GM18909 (cell line): ENCODE measurements at regions not wholly inside any gene's neighbourhood (a gene's known extent, or its start where the extent isn't known, plus 50 kb on each side); places are given as distances from the start of the nearest gene placed in this dataset.

Source experiments
- ATAC-seq: cut with Tn5 transposase; IDR thresholded peaks from one replicate; pipeline ENCODE4 v1.9.1; 2021; ENCODE audit warnings: mild to moderate bottlenecking; ENCODE audit not compliant: unreplicated experiment, poor library complexity

GRCh38 chr4:20351360-20352162, 99.9 kb downstream of the SLIT2 start:
- ATAC-seq, result no peak

- ATAC-seq, result no peak
These were observed 100.4 kb downstream of the SLIT2 start for GRCh38 chr4:20352163-20352431.

GRCh38 chr4:20353646-20354045, 101.9 kb downstream of the SLIT2 start:
- no peak for ATAC-seq

GRCh38 chr4:20354120-20354519, 102.4 kb downstream of the SLIT2 start:
- no peak for ATAC-seq

GRCh38 chr4:20356565-20356964, 104.9 kb downstream of the SLIT2 start:
- ATAC-seq, result no peak

- ATAC-seq, result no peak
These were observed 106.4 kb downstream of the SLIT2 start for GRCh38 chr4:20358110-20358509.

- ATAC-seq, result peak; percentile 69
These were observed 108.0 kb downstream of the SLIT2 start for GRCh38 chr4:20359692-20360091.

GRCh38 chr4:20362148-20362547, 110.4 kb downstream of the SLIT2 start:
- no peak for ATAC-seq

- ATAC-seq, result no peak
These were observed 113.3 kb downstream of the SLIT2 start for GRCh38 chr4:20364969-20365368.

- ATAC-seq, result no peak
These were observed 115.7 kb downstream of the SLIT2 start for GRCh38 chr4:20367446-20367845.

- ATAC-seq, result no peak
These were observed 117.2 kb downstream of the SLIT2 start for GRCh38 chr4:20368926-20369325.

GRCh38 chr4:20370274-20370673, 118.6 kb downstream of the SLIT2 start:
- no peak for ATAC-seq

- ATAC-seq, result no peak
These were observed 124.4 kb downstream of the SLIT2 start for GRCh38 chr4:20376070-20376469.

- no peak for ATAC-seq
These were observed 126.5 kb downstream of the SLIT2 start for GRCh38 chr4:20378181-20378580.

GRCh38 chr4:20381005-20381404, 129.3 kb downstream of the SLIT2 start:
- no peak for ATAC-seq

- no peak for ATAC-seq
These were observed 131.6 kb downstream of the SLIT2 start for GRCh38 chr4:20383283-20383682.

GRCh38 chr4:20383969-20384368, 132.3 kb downstream of the SLIT2 start:
- ATAC-seq, result no peak

GRCh38 chr4:20384456-20384855, 132.8 kb downstream of the SLIT2 start:
- no peak for ATAC-seq

GRCh38 chr4:20386001-20386740, 134.5 kb downstream of the SLIT2 start:
- no peak for ATAC-seq

- no peak for ATAC-seq
These were observed 135.2 kb downstream of the SLIT2 start for GRCh38 chr4:20386906-20387305.

- ATAC-seq, result no peak
These were observed 139.5 kb downstream of the SLIT2 start for GRCh38 chr4:20391198-20391597.

GRCh38 chr4:20391912-20392311, 140.2 kb downstream of the SLIT2 start:
- ATAC-seq, result no peak
